H9 (cell line): ENCODE measurements at regions not wholly inside any gene's neighbourhood (a gene's known extent, or its start where the extent isn't known, plus 50 kb on each side); places are given as distances from the start of the nearest gene placed in this dataset.

Experiments used
- DNase-seq: peaks from one replicate; pipeline ENCODE4 v3.0.0-alpha.2; 2017
- H2AFZ ChIP-seq: one replicate; pipeline ENCODE4 v1.6.1; 2013; ENCODE audit warnings: mild to moderate bottlenecking, low read length, control low read depth, moderate library complexity
- H2AK5ac ChIP-seq: 2 replicates; pipeline ENCODE4 v1.6.1; 2013; ENCODE audit warnings: low read length, control low read depth, mixed read lengths; ENCODE audit not compliant: insufficient read length
- H2BK120ac ChIP-seq: one replicate; pipeline ENCODE4 v1.6.1; 2013; ENCODE audit warnings: low read depth, mild to moderate bottlenecking, low read length, control low read depth, inconsistent platforms; ENCODE audit not compliant: poor library complexity, severe bottlenecking
- H2BK12ac ChIP-seq: 2 replicates; pipeline ENCODE4 v1.6.1; 2013; ENCODE audit warnings: low read length, control low read depth, mixed read lengths, low read depth; ENCODE audit not compliant: insufficient read length
- H2BK15ac ChIP-seq: 2 replicates; pipeline ENCODE4 v1.6.1; 2013; ENCODE audit warnings: low read depth, low read length, control low read depth
- H2BK20ac ChIP-seq: one replicate; pipeline ENCODE4 v1.6.1; 2013; ENCODE audit warnings: low read depth, mild to moderate bottlenecking, low read length, control low read depth, inconsistent platforms; ENCODE audit not compliant: poor library complexity, severe bottlenecking
- H2BK5ac ChIP-seq: 2 replicates; pipeline ENCODE4 v1.6.1; 2013; ENCODE audit warnings: low read length, control low read depth, mixed read lengths; ENCODE audit not compliant: insufficient read length
- H3K14ac ChIP-seq: 2 replicates; pipeline ENCODE4 v1.6.1; 2013; ENCODE audit warnings: low read length, control low read depth; ENCODE audit not compliant: insufficient read depth
- H3K18ac ChIP-seq: 2 replicates; pipeline ENCODE4 v1.6.1; 2013; ENCODE audit warnings: low read depth, mild to moderate bottlenecking, mixed read lengths, low read length, control low read depth; ENCODE audit not compliant: insufficient read length
- H3K23ac ChIP-seq: 2 replicates; pipeline ENCODE4 v1.6.1; 2013; ENCODE audit warnings: low read length, control low read depth, mixed read lengths, low read depth; ENCODE audit not compliant: insufficient read length
- H3K23me2 ChIP-seq: 2 replicates; pipeline ENCODE4 v1.6.1; 2013; ENCODE audit warnings: low read depth, mild to moderate bottlenecking, mixed read lengths, low read length, control low read depth; ENCODE audit not compliant: insufficient read length, poor library complexity, severe bottlenecking
- H3K27ac ChIP-seq: 2 replicates; pipeline ENCODE4 v1.5.1; 2013; ENCODE audit warnings: low read length, control low read depth, mixed read lengths, low read depth; ENCODE audit not compliant: insufficient read length
- H3K27me3 ChIP-seq: 2 replicates; pipeline ENCODE4 v1.6.1; 2013; ENCODE audit warnings: low read length, control low read depth, inconsistent platforms; ENCODE audit not compliant: insufficient read depth
- H3K4ac ChIP-seq: 2 replicates; pipeline ENCODE4 v1.6.1; 2013; ENCODE audit warnings: low read depth, mild to moderate bottlenecking, control low read depth, inconsistent platforms, low read length, moderate library complexity
- H3K4me1 ChIP-seq: 2 replicates; pipeline ENCODE4 v1.6.1; 2013; ENCODE audit warnings: low read length, control low read depth, inconsistent platforms; ENCODE audit not compliant: insufficient read depth
- H3K4me2 ChIP-seq: 2 replicates; pipeline ENCODE4 v1.6.1; 2013; ENCODE audit warnings: low read length, control low read depth, mixed read lengths; ENCODE audit not compliant: insufficient read length, insufficient read depth
- H3K56ac ChIP-seq: 2 replicates; pipeline ENCODE4 v1.6.1; 2013; ENCODE audit warnings: low read depth, mild to moderate bottlenecking, mixed read lengths, low read length, control low read depth; ENCODE audit not compliant: insufficient read length
- H3K79me1 ChIP-seq: 2 replicates; pipeline ENCODE4 v1.6.1; 2013; ENCODE audit warnings: low read depth, mild to moderate bottlenecking, moderate library complexity, low read length, control low read depth, inconsistent platforms; ENCODE audit not compliant: insufficient read depth, poor library complexity, severe bottlenecking
- H3K79me2 ChIP-seq: 2 replicates; pipeline ENCODE4 v1.6.1; 2013; ENCODE audit warnings: low read length, control low read depth, inconsistent platforms; ENCODE audit not compliant: insufficient read depth
- H3K9ac ChIP-seq: 2 replicates; pipeline ENCODE4 v1.6.1; 2013; ENCODE audit warnings: low read length, control low read depth, mixed read lengths; ENCODE audit not compliant: insufficient read length; ENCODE audit errors: extremely low read depth
- H3K9me3 ChIP-seq: one replicate; pipeline ENCODE4 v1.6.1; 2013; ENCODE audit warnings: low read depth, low read length, inconsistent platforms; ENCODE audit not compliant: control insufficient read depth
- H3T11ph ChIP-seq: one replicate; pipeline ENCODE4 v1.6.1; 2013; ENCODE audit warnings: mild to moderate bottlenecking, low read length, control low read depth, inconsistent platforms
- H4K20me1 ChIP-seq: one replicate; pipeline ENCODE4 v1.6.1; 2013; ENCODE audit not compliant: control insufficient read depth, insufficient read length, insufficient read depth
- H4K5ac ChIP-seq: 2 replicates; pipeline ENCODE4 v1.6.1; 2013; ENCODE audit warnings: low read depth, mild to moderate bottlenecking, mixed read lengths, low read length, control low read depth; ENCODE audit not compliant: insufficient read length
- H4K8ac ChIP-seq: replicated peaks from 2 replicates; pipeline ENCODE4 v1.6.1; 2013; ENCODE audit warnings: low read length, control low read depth, mixed read lengths, low read depth; ENCODE audit not compliant: insufficient read length
- H4K91ac ChIP-seq: 2 replicates; pipeline ENCODE4 v1.6.1; 2013; ENCODE audit warnings: low read depth, mild to moderate bottlenecking, moderate library complexity, mixed read lengths, low read length, control low read depth; ENCODE audit not compliant: insufficient read length
- H3K27ac Mint-ChIP-seq, 3 experiments: 2 replicates in 2 of 3; 3 replicates in 1 of 3; pipeline ENCODE4 v1.8.0; 2020 to 2021; ENCODE audit warnings: mixed read lengths in 3 of 3, mild to moderate bottlenecking in 1 of 3, moderate library complexity in 1 of 3
- H3K27me3 Mint-ChIP-seq: 2 replicates; pipeline ENCODE4 v1.8.0; 2021; ENCODE audit warnings: low read depth, mild to moderate bottlenecking, moderate library complexity, mixed read lengths
- H3K36me3 Mint-ChIP-seq, 3 experiments: 2 replicates in 2 of 3; 3 replicates in 1 of 3; pipeline ENCODE4 v1.8.0; 2020 to 2021; ENCODE audit warnings: low read depth in 3 of 3, mixed read lengths in 3 of 3; ENCODE audit not compliant: insufficient read depth in 1 of 3
- H3K4me1 Mint-ChIP-seq, 2 experiments: 2 replicates each; pipeline ENCODE4 v1.8.0; 2020; ENCODE audit warnings: mixed read lengths in 2 of 2
- H3K4me3 Mint-ChIP-seq, 2 experiments: 2 replicates in 1 of 2; 3 replicates in 1 of 2; pipeline ENCODE4 v1.8.0; 2020 to 2021; ENCODE audit warnings: mild to moderate bottlenecking in 2 of 2, mixed read lengths in 2 of 2, moderate library complexity in 1 of 2
- H3K9me3 Mint-ChIP-seq, 2 experiments: 2 replicates in 1 of 2; 3 replicates in 1 of 2; pipeline ENCODE4 v1.8.0; 2020; ENCODE audit warnings: mild to moderate bottlenecking in 2 of 2, mixed read lengths in 2 of 2, moderate library complexity in 1 of 2
- CTCF ChIP-seq: fragments of 200-600 bp; sonication (generic); conservative IDR thresholded peaks from 3 replicates; pipeline ENCODE4 v1.8.0; 2021; ENCODE audit warnings: antibody characterized with exemption, mild to moderate bottlenecking
- WGBS: extraction: QIAGEN DNeasy Blood & Tissue Kit; methylation state at CpG from one replicate; pipeline ENCODE4 v1.1.7; 2013; ENCODE audit warnings: missing lambda C conversion rate, low lambda C conversion rate, mixed read lengths; ENCODE audit not compliant: insufficient read length; ENCODE audit errors: extremely low coverage; 5-methylcytosine and 5-hydroxymethylcytosine counted together

DNA sequence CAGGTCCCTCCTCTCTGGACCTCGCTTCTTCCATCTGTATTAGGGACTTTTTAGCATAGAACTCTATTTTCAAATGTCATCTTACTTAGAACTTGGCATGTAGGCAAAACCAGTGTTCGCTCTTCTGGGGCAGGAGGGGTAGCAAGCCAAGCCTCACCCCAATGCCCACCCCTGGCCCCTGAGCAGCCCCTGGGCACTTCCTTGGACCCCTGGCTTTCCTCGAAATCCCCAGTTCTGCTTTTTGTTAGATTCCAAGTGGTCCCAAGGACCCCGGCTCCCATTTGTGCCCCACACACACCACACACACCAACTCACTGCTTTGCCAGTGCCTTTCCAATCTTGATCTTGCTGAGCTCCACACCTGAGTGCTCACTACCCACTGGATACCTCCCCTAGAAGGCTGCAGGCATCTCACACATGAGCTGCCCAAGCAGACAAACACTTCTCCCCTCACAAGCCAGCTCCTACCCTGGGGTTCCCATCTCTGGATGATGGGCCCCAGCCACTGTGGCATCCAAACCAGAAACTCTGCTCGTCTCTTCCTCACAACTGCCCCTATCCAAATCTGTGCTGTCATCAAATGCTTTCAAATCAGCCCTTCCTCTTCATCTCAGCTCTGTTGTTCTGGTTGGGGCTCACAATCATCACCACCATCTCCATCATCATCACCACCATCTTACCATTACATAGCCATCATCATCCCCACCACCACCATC lies 167.9 kb upstream of the ZMIZ1 start:
- Histone ChIP-seq H3K23me2 (no peaks in the 10 kb centered on the region), H3K14ac (no peak overlapping the region), H3T11ph (no peak overlapping the region), H3K27ac (no peak overlapping the region), H3K23ac (no peak overlapping the region), H2BK20ac (no peak overlapping the region), H3K18ac (no peak overlapping the region), H3K56ac (no peak overlapping the region), H2AFZ (no peak overlapping the region), H3K9ac (no peak overlapping the region), H3K79me2 (no peaks in the 10 kb centered on the region), H3K9me3 (no peaks in the 10 kb centered on the region), H4K91ac (no peak overlapping the region), H3K4ac (no peak overlapping the region), H2AK5ac (no peak overlapping the region), H2BK120ac (no peak overlapping the region), H3K4me2 (no peak overlapping the region), H4K8ac (no peak overlapping the region), H2BK5ac (no peak overlapping the region), H4K20me1 (peaks cover under 1% of the 10 kb centered on the region), H2BK15ac (no peak overlapping the region), H3K27me3 (no peaks in the 10 kb centered on the region), H3K4me1 (no peaks in the 10 kb centered on the region), H4K5ac (no peak overlapping the region), H2BK12ac (no peak overlapping the region), H3K79me1 (no peaks in the 10 kb centered on the region)
- H3K4me3 Mint-ChIP-seq = no peak overlapping the region
- no CpG with 5 or more reads among the region's 5 CpGs for WGBS
- peaks cover 8% of the 10 kb centered on the region for H3K27me3 Mint-ChIP-seq
- peaks cover 25 to 28% of the 10 kb centered on the region in 2 experiments for H3K4me1 Mint-ChIP-seq
- no peaks in the 10 kb centered on the region for H3K9me3 Mint-ChIP-seq
- no peak for TF ChIP-seq CTCF
- no peak for DNase-seq
- H3K36me3 Mint-ChIP-seq = no peaks in the 10 kb centered on the region
- no peak overlapping the region for H3K27ac Mint-ChIP-seq
